RWPE1 (cell line): ENCODE measurements at regions not wholly inside any gene's neighbourhood (a gene's known extent, or its start where the extent isn't known, plus 50 kb on each side); places are given as distances from the start of the nearest gene placed in this dataset.

Source experiments
- CTCF ChIA-PET: fragments of 350-600 bp; sonication (Branson Sonifier 250); formaldehyde crosslinking; extraction: SDS; loops from one replicate; lab custom pipeline; 2021; lab: Yijun Ruan, JAX
- POLR2A ChIA-PET: fragments of 400-600 bp; formaldehyde crosslinking; extraction: SDS; loops from one replicate; lab custom pipeline; 2020; ENCODE audit warnings: antibody characterized with exemption; ENCODE audit not compliant: low non-redundant PET; lab: Yijun Ruan, JAX
- DNase-seq: peaks from one replicate; pipeline ENCODE4 v3.0.0; 2012; ENCODE audit warnings: low spot score
- H3K27ac ChIP-seq: fragments of 450-650 bp; 2 replicates; pipeline ENCODE4 v1.5.1; 2017
- TF ChIP-seq, protein P1 (sequence below): fragments of 450-650 bp; conservative IDR thresholded peaks from 2 replicates; pipeline ENCODE4 v1.5.1; 2017; ENCODE audit warnings: low read depth, mild to moderate bottlenecking

DNA sequence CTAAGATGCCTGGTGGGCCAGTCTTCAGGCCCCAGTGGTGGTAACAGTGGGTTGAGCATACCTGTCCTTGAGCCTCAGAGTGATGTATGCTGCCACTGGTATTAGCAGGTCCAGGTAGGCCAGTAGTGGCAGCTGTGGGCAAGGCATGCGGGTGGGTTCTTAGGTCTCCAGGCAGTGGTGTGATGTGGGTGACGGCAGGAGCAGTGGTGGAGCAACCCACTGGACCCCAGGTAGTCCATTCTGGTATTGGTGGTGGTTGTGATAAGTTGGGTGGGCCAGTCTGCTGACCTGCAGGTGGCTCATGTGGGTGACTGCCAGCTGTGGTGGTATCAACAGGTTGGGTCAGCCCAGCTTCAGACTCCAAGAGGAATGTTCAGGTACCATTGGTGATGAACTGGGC lies 165.0 kb upstream of the GORAB start:
- TF ChIP-seq, protein P1, sequence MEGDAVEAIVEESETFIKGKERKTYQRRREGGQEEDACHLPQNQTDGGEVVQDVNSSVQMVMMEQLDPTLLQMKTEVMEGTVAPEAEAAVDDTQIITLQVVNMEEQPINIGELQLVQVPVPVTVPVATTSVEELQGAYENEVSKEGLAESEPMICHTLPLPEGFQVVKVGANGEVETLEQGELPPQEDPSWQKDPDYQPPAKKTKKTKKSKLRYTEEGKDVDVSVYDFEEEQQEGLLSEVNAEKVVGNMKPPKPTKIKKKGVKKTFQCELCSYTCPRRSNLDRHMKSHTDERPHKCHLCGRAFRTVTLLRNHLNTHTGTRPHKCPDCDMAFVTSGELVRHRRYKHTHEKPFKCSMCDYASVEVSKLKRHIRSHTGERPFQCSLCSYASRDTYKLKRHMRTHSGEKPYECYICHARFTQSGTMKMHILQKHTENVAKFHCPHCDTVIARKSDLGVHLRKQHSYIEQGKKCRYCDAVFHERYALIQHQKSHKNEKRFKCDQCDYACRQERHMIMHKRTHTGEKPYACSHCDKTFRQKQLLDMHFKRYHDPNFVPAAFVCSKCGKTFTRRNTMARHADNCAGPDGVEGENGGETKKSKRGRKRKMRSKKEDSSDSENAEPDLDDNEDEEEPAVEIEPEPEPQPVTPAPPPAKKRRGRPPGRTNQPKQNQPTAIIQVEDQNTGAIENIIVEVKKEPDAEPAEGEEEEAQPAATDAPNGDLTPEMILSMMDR = no peak
- no peak overlapping the region for H3K27ac ChIP-seq
- DNase-seq = no peak
- CTCF ChIA-PET = no interaction called here
- POLR2A ChIA-PET = no interaction called here

DNA sequence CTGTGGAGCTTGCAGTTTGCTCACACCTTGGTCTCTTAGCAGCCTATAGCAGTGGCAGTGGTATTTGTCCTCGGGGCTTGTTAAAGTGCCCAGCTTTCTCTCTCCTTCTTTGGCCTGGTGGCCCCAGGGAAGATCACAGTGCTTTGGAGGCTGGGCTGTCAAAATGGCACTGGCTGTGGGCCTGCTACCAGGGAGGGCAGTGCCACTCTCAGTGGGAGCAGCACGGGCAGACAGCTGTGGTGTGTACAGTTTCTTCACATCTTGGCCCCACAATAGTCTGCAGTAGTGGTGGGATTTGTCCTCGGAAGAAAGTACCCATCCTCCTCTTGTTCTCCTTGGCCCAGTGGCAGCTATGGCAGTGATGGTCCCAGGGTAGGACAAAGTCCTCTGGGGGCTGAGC lies 164.4 kb upstream of the GORAB start:
- no peak for DNase-seq
- TF ChIP-seq, protein P1 = no peak
- POLR2A ChIA-PET = no interaction called here
- no peak overlapping the region for H3K27ac ChIP-seq
- CTCF ChIA-PET = no interaction called here

DNA sequence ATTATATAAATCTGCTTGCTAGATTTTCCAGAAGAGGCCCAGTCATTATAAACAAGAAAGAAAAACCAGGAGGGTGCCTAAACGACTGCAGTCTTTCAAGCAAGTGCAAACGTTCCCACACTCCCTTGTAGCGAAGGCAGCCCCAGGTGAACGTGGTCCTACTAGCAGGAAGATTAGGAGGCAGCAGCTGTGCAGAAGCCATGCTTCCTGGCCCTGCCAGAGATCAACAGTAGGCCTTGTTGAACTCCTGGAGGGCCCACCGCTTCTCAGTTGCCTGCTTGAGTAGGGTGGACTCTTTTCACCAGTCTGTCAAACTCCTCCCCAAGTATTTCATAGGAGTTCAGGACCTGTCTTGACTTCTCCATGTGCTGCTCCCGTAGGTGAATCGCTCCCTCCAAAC lies 163.0 kb upstream of the GORAB start:
- DNase-seq = no peak
- TF ChIP-seq, protein P1 = no peak
- ChIA-PET CTCF (interaction anchor here (0.6 to 0.7 kb wide), 2 partner anchors 166 to 476 kb away, joined by 3 read pairs; no protein-coding TSS in a partner anchor), POLR2A (no interaction called here)
- no peak overlapping the region for H3K27ac ChIP-seq

DNA sequence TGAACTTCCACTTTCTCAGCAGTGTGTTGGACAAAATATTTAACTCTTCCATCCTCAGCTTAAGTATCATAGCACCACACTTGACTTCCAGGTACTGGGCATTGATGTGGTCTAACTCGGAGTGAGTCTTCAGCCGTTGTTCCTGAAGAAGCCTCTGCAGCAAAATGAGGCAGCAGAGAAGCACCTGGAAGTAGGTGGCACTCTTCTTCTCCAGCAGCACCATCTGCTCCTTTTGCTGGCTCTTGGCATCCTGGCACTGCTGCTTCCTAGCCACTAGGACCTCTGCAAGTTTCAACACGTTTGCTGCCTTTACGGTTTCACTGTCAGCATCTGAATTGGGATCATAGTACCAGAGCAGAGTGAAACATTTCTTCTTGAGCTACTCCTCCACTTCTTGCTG lies 162.5 kb upstream of the GORAB start:
- TF ChIP-seq, protein P1 = no peak
- H3K27ac ChIP-seq = no peak overlapping the region
- DNase-seq = no peak
- ChIA-PET CTCF (interaction anchor here (0.7 kb wide), 1 partner anchor 476 kb away, joined by 3 read pairs; no protein-coding TSS in a partner anchor), POLR2A (no interaction called here)

DNA sequence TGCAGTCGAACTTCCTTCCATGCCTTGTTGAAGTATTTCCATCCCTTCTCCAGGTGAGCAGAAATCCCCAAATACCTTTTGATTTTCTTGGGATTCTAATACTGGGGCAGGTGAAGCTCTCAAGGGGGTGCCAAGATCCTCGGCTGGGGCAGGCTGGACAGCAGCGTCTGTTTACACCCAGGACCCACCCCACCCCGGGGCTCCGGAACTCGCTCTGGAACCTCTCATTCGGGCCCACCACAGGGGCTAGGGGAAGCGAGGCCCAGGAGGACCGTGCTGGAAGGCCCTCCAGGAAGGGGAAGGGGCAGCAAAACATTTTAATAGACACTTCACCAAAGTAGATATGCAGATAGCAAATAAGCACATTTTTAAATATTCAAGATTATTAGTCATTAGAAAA lies 161.9 kb upstream of the GORAB start:
- no peak overlapping the region for H3K27ac ChIP-seq
- ChIA-PET CTCF (interaction anchor here (0.6 kb wide), 1 partner anchor 819 kb away, joined by 3 read pairs; no protein-coding TSS in a partner anchor), POLR2A (no interaction called here)
- no peak for DNase-seq
- TF ChIP-seq, protein P1 = no peak

DNA sequence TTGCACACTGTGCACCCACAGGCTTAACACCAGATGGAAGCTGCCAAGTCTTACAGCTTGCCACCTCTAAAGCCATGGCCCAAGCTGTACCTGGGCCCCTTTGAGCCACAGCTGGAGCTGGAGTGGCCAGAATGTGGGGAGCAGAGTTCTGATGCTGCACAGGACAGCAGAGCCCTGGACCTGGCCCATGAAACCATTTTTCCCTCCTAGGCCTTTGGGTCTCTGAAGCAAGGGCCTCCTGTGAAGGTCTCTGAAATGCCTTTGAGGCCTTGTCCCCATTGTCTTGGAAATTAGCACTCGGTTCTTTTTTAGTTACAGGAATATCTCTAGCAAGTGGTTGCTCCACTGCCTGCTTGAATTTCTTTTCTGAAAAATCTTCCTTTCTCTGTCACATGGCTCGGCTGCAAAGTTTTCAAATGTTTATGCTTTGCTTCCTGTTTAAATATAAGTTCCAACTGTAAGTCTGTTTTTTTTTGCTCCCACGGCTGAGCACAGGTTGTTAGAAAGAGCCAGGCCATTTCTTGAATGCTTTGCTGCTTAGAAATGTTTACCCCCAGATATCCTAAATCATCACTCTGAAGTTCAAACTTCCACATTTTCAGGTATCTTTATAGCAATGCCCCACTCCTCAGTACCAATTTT lies 156.8 kb upstream of the GORAB start:
- TF ChIP-seq, protein P1 = no peak
- POLR2A ChIA-PET = no interaction called here
- DNase-seq = no peak
- H3K27ac ChIP-seq = no peak overlapping the region
- CTCF ChIA-PET = no interaction called here
